Spinal cord (tissue), 9 donors: ENCODE measurements at regions not wholly inside any gene's neighbourhood (a gene's known extent, or its start where the extent isn't known, plus 50 kb on each side); places are given as distances from the start of the nearest gene placed in this dataset.

ENCODE experiments used
- DNase-seq, 6 donors: peaks; one replicate each; pipeline versions ENCODE4 v3.0.0 to v3.0.0-alpha.2; 2013 to 2015; ENCODE audit warnings: low spot score in 6 of 6, low read depth in 4 of 6
- H3K27ac ChIP-seq: one replicate; pipeline ENCODE4 v1.5.1; 2013; ENCODE audit warnings: low read depth, low read length, control low read depth
- H3K27me3 ChIP-seq: one replicate; pipeline ENCODE4 v1.6.1; 2013; ENCODE audit warnings: low read length; ENCODE audit not compliant: control insufficient read depth, insufficient read depth
- H3K36me3 ChIP-seq: one replicate; pipeline ENCODE4 v1.6.1; 2013; ENCODE audit warnings: low read length; ENCODE audit not compliant: control insufficient read depth, insufficient read depth
- H3K4me1 ChIP-seq: one replicate; pipeline ENCODE4 v1.6.1; 2013; ENCODE audit warnings: low read length; ENCODE audit not compliant: control insufficient read depth, insufficient read depth
- H3K4me3 ChIP-seq: one replicate; pipeline ENCODE4 v1.5.1; 2013; ENCODE audit warnings: low read depth, low read length, control low read depth
- H3K9me3 ChIP-seq: one replicate; pipeline ENCODE4 v1.6.1; 2013; ENCODE audit warnings: low read length; ENCODE audit not compliant: control insufficient read depth, insufficient read depth
- WGBS: methylation state at CpG from one replicate; pipeline ENCODE4 v1.1.5; 2013; ENCODE audit warnings: missing lambda C conversion rate; ENCODE audit not compliant: insufficient coverage; 5-methylcytosine and 5-hydroxymethylcytosine counted together
- donor health status: healthy.

GRCh38 chr11:19513253-19513652 is 199.4 kb upstream of the NAV2 start:
- Histone ChIP-seq H3K36me3 (no peaks in the 10 kb centered on the region), H3K27me3 (peaks cover 2% of the 10 kb centered on the region), H3K9me3 (no peaks in the 10 kb centered on the region), H3K4me3 (no peak overlapping the region), H3K4me1 (peaks cover 24% of the 10 kb centered on the region), H3K27ac (no peak overlapping the region)
- WGBS: 100% methylated on average over 1 of the region's 2 CpGs
- no peak for DNase-seq

- 86% methylated on average over 3 of the region's 4 CpGs for WGBS
- Histone ChIP-seq H3K4me1 (peaks cover 24% of the 10 kb centered on the region), H3K27me3 (peaks cover 2% of the 10 kb centered on the region), H3K27ac (no peak overlapping the region), H3K4me3 (no peak overlapping the region), H3K9me3 (no peaks in the 10 kb centered on the region), H3K36me3 (no peaks in the 10 kb centered on the region)
- no peak for DNase-seq
Measured at GRCh38 chr11:19512618-19513017, 200.0 kb upstream of the NAV2 start.

GRCh38 chr11:19511413-19512183 is 201.0 kb upstream of the NAV2 start:
- Histone ChIP-seq H3K27ac (peak overlapping the region; percentile 37), H3K27me3 (peaks cover 2% of the 10 kb centered on the region), H3K36me3 (no peaks in the 10 kb centered on the region), H3K4me1 (peaks cover 27% of the 10 kb centered on the region), H3K4me3 (no peak overlapping the region), H3K9me3 (no peaks in the 10 kb centered on the region)
- WGBS: 18% methylated on average over 9 of the region's 9 CpGs
- peak in 5 of 6 donors; percentile 26 to 90 (median 53) for DNase-seq

- H3K36me3 ChIP-seq: no peaks in the 10 kb centered on the region
- H3K9me3 ChIP-seq: no peaks in the 10 kb centered on the region
- peak in 1 of 6 donors; percentile 27 for DNase-seq
- no peak overlapping the region for H3K27ac ChIP-seq
- WGBS: 40% methylated on average over 1 of the region's 1 CpG
- peaks cover 2% of the 10 kb centered on the region for H3K27me3 ChIP-seq
- no peak overlapping the region for H3K4me3 ChIP-seq
- H3K4me1 ChIP-seq: peaks cover 27% of the 10 kb centered on the region
Measured at GRCh38 chr11:19511066-19511412, 201.6 kb upstream of the NAV2 start.

GRCh38 chr11:19510468-19510867 is 202.2 kb upstream of the NAV2 start:
- Histone ChIP-seq H3K4me1 (peaks cover 27% of the 10 kb centered on the region), H3K27me3 (peaks cover 2% of the 10 kb centered on the region), H3K4me3 (no peak overlapping the region), H3K27ac (no peak overlapping the region), H3K36me3 (no peaks in the 10 kb centered on the region), H3K9me3 (no peaks in the 10 kb centered on the region)
- no peak for DNase-seq
- WGBS: 92% methylated on average over 5 of the region's 8 CpGs

GRCh38 chr11:19509215-19509614 is 203.4 kb upstream of the NAV2 start:
- WGBS: 91% methylated on average over 5 of the region's 6 CpGs

GRCh38 chr11:19508165-19508564 is 204.5 kb upstream of the NAV2 start:
- DNase-seq: no peak
- Histone ChIP-seq H3K4me3 (no peak overlapping the region), H3K4me1 (peaks cover 27% of the 10 kb centered on the region), H3K36me3 (no peaks in the 10 kb centered on the region), H3K9me3 (no peaks in the 10 kb centered on the region), H3K27ac (no peak overlapping the region), H3K27me3 (no peaks in the 10 kb centered on the region)
- WGBS: 78% methylated on average over 2 of the region's 2 CpGs

More at GRCh38 chr11:19509215-19509614, 203.4 kb upstream of the NAV2 start:
- no peaks in the 10 kb centered on the region for H3K9me3 ChIP-seq
- peaks cover 27% of the 10 kb centered on the region for H3K4me1 ChIP-seq
- H3K36me3 ChIP-seq: no peaks in the 10 kb centered on the region
- no peak for DNase-seq
- peaks cover 2% of the 10 kb centered on the region for H3K27me3 ChIP-seq
- no peak overlapping the region for H3K4me3 ChIP-seq
- no peak overlapping the region for H3K27ac ChIP-seq

GRCh38 chr11:19506816-19507486 is 205.7 kb upstream of the NAV2 start:
- Histone ChIP-seq H3K27ac (no peak overlapping the region), H3K27me3 (no peaks in the 10 kb centered on the region), H3K36me3 (no peaks in the 10 kb centered on the region), H3K9me3 (no peaks in the 10 kb centered on the region), H3K4me3 (no peak overlapping the region), H3K4me1 (peaks cover 19% of the 10 kb centered on the region)
- no CpG with 5 or more reads among the region's 2 CpGs for WGBS
- DNase-seq: peak in 2 of 6 donors; percentile 62 to 78

- Histone ChIP-seq H3K27me3 (no peaks in the 10 kb centered on the region), H3K4me3 (no peak overlapping the region), H3K36me3 (no peaks in the 10 kb centered on the region), H3K9me3 (no peaks in the 10 kb centered on the region), H3K27ac (no peak overlapping the region), H3K4me1 (peaks cover 3% of the 10 kb centered on the region)
- WGBS: no CpG with 5 or more reads among the region's 3 CpGs
- DNase-seq: no peak
Measured at GRCh38 chr11:19502691-19503253, 209.9 kb upstream of the NAV2 start.
